ENCODE measurements at regions not wholly inside any gene's neighbourhood (a gene's known extent, or its start where the extent isn't known, plus 50 kb on each side); places are given as distances from the start of the nearest gene placed in this dataset.
"Not testable (repeated sequence)": the region's sequence is repeated elsewhere in the genome, so short reads cannot be mapped to it uniquely, and the experiment has no call there.

GRCh38 chr3:164732166-164732565, 346.1 kb downstream of the SI start:
- Histone ChIP-seq H3K4me1 (ENCODE audit: insufficient read depth) (no peaks in the 10 kb centered on the region), H3K27me3 (no peaks in the 10 kb centered on the region), H3K27ac (no peak overlapping the region), H3K4me2 (no peak overlapping the region), H3K9me2 (replicated peaks; ENCODE audit: insufficient read depth) (no peaks in the 10 kb centered on the region), H2AFZ (no peak overlapping the region), H4K20me1 (ENCODE audit: insufficient read depth, poor library complexity, severe bottlenecking) (no peaks in the 10 kb centered on the region), H3K79me2 (no peaks in the 10 kb centered on the region), H3K4me3 (no peak overlapping the region), H3K9me3 (ENCODE audit: low read depth) (no peaks in the 10 kb centered on the region), H3K36me3 (replicated peaks; ENCODE audit: insufficient read depth, low read depth) (no peaks in the 10 kb centered on the region)
- WGBS (ENCODE audit: low lambda C conversion rate, missing lambda C conversion rate): 100% methylated on average over 1 of the region's 1 CpG
- DNase-seq (ENCODE audit: low spot score): no peak
- TF ChIP-seq CTCF (IDR thresholded peaks at IDR 0.05; ENCODE audit: poor library complexity) (no peak), EZH2phosphoT487 (IDR thresholded peaks at IDR 0.05; ENCODE audit: low read depth, severe bottlenecking, unreplicated experiment) (no peak), EZH2 (IDR thresholded peaks at IDR 0.05; ENCODE audit: borderline replicate concordance) (no peak)

- Histone ChIP-seq H3K9me2 (replicated peaks; ENCODE audit: insufficient read depth) (no peaks in the 10 kb centered on the region), H3K4me2 (no peak overlapping the region), H3K27ac (no peak overlapping the region), H3K79me2 (no peaks in the 10 kb centered on the region), H3K4me1 (ENCODE audit: insufficient read depth) (no peaks in the 10 kb centered on the region), H4K20me1 (ENCODE audit: insufficient read depth, poor library complexity, severe bottlenecking) (no peaks in the 10 kb centered on the region), H3K27me3 (no peaks in the 10 kb centered on the region), H3K36me3 (replicated peaks; ENCODE audit: insufficient read depth, low read depth) (no peaks in the 10 kb centered on the region), H2AFZ (no peak overlapping the region), H3K4me3 (no peak overlapping the region), H3K9me3 (ENCODE audit: low read depth) (no peaks in the 10 kb centered on the region)
- no peak for DNase-seq (ENCODE audit: low spot score)
- WGBS (ENCODE audit: low lambda C conversion rate, missing lambda C conversion rate): 58% methylated on average over 6 of the region's 6 CpGs
- TF ChIP-seq EZH2phosphoT487 (IDR thresholded peaks at IDR 0.05; ENCODE audit: low read depth, severe bottlenecking, unreplicated experiment) (no peak), CTCF (IDR thresholded peaks at IDR 0.05; ENCODE audit: poor library complexity) (no peak), EZH2 (IDR thresholded peaks at IDR 0.05; ENCODE audit: borderline replicate concordance) (no peak)
These were observed 347.4 kb downstream of the SI start for GRCh38 chr3:164730815-164731360.

GRCh38 chr3:164723396-164723795, 354.9 kb downstream of the SI start:
- Histone ChIP-seq H3K4me3 (no peak overlapping the region), H3K27ac (no peak overlapping the region), H3K9me3 (ENCODE audit: low read depth) (no peaks in the 10 kb centered on the region), H3K9me2 (replicated peaks; ENCODE audit: insufficient read depth) (no peaks in the 10 kb centered on the region), H3K79me2 (no peaks in the 10 kb centered on the region), H3K36me3 (replicated peaks; ENCODE audit: insufficient read depth, low read depth) (no peaks in the 10 kb centered on the region), H2AFZ (no peak overlapping the region), H3K4me1 (ENCODE audit: insufficient read depth) (no peaks in the 10 kb centered on the region), H3K27me3 (no peaks in the 10 kb centered on the region), H3K4me2 (no peak overlapping the region), H4K20me1 (ENCODE audit: insufficient read depth, poor library complexity, severe bottlenecking) (no peaks in the 10 kb centered on the region)
- WGBS (ENCODE audit: low lambda C conversion rate, missing lambda C conversion rate): 73% methylated on average over 4 of the region's 4 CpGs
- no peak for DNase-seq (ENCODE audit: low spot score)
- TF ChIP-seq EZH2 (IDR thresholded peaks at IDR 0.05; ENCODE audit: borderline replicate concordance) (no peak), CTCF (IDR thresholded peaks at IDR 0.05; ENCODE audit: poor library complexity) (no peak), EZH2phosphoT487 (IDR thresholded peaks at IDR 0.05; ENCODE audit: low read depth, severe bottlenecking, unreplicated experiment) (no peak)

GRCh38 chr3:164702808-164703207, 375.5 kb downstream of the SI start:
- H3K9me2 ChIP-seq (replicated peaks; ENCODE audit: insufficient read depth); H3K4me3 ChIP-seq; H3K27ac ChIP-seq; H3K79me2 ChIP-seq; DNase-seq (ENCODE audit: low spot score); H3K4me2 ChIP-seq; H3K9me3 ChIP-seq (ENCODE audit: low read depth); H3K27me3 ChIP-seq; H2AFZ ChIP-seq; H3K36me3 ChIP-seq (replicated peaks; ENCODE audit: insufficient read depth, low read depth); H3K4me1 ChIP-seq (ENCODE audit: insufficient read depth); H4K20me1 ChIP-seq (ENCODE audit: insufficient read depth, poor library complexity, severe bottlenecking): not testable (repeated sequence)
- WGBS (ENCODE audit: low lambda C conversion rate, missing lambda C conversion rate): 86% methylated on average over 12 of the region's 13 CpGs

Data from hepatocyte (in vitro differentiated cells).